GM12873 (cell line): ENCODE measurements at regions not wholly inside any gene's neighbourhood (a gene's known extent, or its start where the extent isn't known, plus 50 kb on each side); places are given as distances from the start of the nearest gene placed in this dataset.

Experiments used
- TF ChIP-seq, protein P1 (sequence below): IDR thresholded peaks from 2 replicates; pipeline ENCODE4 v1.5.1; 2012; ENCODE audit warnings: low read depth, mild to moderate bottlenecking, moderate library complexity, low read length, control low read depth; ENCODE audit not compliant: insufficient read depth; ENCODE audit errors: missing control alignments

DNA sequence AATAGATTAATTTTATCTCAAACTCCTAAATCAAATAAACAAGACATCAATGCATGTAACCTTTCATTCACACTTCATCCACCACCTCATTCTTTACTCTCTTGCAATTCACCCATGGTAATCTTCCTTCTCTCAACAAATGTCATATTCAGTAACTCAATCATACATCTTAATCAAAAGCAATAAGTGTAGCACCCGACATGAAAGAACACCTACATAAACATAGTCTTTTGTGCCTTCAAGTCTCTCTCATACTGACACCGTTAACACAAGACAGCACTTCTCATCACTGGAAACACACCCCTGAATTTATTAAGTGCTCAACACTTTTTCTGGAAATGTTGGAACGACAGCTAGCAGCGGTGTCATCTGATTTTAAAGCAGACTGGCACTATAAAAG lies 225.9 kb downstream of the TTLL7 start:
- TF ChIP-seq, protein P1, sequence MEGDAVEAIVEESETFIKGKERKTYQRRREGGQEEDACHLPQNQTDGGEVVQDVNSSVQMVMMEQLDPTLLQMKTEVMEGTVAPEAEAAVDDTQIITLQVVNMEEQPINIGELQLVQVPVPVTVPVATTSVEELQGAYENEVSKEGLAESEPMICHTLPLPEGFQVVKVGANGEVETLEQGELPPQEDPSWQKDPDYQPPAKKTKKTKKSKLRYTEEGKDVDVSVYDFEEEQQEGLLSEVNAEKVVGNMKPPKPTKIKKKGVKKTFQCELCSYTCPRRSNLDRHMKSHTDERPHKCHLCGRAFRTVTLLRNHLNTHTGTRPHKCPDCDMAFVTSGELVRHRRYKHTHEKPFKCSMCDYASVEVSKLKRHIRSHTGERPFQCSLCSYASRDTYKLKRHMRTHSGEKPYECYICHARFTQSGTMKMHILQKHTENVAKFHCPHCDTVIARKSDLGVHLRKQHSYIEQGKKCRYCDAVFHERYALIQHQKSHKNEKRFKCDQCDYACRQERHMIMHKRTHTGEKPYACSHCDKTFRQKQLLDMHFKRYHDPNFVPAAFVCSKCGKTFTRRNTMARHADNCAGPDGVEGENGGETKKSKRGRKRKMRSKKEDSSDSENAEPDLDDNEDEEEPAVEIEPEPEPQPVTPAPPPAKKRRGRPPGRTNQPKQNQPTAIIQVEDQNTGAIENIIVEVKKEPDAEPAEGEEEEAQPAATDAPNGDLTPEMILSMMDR: no peak

DNA sequence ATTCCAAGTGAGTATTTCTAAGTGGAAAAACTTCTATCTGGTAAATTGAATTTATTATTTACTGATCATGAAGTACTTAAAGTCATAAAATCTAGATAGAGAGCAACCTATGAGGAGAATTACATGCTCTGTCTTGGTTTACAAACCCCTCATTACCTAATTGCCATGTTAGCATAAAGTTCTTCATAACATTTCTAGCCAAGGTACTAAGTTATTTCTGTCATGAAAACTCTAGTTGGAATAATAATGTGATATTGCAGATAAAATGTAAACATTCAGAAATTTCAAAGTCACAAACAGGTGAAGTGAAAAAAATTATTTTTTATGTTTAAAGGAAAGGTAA lies 228.6 kb downstream of the TTLL7 start:
- TF ChIP-seq, protein P1: no peak

DNA sequence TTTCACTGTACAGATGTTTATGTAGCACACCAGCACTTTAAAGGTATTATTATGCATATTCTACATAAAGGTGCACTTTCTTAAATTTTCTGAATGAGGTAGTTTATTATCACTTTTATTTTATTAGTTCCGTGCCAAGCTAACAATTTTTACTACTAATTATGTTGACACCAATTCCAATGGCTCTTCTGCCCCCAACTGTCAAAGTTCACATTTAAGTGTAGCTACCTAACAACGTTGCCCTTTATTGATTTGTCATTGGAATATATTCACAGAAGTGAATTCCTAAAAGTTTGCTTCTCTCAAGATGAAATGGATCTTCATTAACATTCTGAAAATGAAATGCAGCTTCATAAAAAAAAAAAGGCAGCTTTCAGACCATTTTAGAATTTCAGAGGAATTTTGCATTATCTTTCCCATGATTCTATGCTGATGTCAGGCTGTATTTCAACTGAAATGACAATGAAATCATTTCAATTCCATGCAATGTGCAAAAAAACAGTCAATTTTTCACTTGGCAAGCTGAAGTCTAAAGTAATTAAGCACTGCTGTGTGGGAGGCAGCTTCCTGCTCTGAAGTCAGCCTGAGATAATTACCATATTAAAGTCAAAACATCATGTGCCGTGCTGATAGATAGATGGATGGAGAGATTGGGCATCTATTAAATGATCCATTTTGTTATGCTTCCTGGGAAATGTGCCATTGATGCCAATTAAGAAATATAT lies 229.2 kb downstream of the TTLL7 start:
- TF ChIP-seq, protein P1: no peak

DNA sequence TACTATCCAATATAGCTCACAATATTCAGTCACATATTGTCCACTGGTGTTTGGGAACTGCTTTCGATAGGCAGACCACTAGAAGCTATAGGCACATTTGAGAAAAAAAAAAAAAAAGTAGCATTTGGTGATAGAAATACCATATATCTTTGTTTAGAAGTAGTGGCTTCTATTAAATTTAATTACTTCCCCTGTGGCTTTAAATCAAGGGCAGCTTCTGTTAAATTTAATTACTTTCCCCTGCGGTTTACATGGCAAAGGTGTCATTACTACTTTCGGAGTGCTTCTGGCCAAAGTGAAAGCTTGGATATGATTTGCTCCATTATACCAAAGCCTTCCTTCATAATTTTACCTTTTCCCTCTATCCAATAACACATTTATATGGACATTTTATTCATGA lies 229.9 kb downstream of the TTLL7 start:
- TF ChIP-seq, protein P1: no peak

DNA sequence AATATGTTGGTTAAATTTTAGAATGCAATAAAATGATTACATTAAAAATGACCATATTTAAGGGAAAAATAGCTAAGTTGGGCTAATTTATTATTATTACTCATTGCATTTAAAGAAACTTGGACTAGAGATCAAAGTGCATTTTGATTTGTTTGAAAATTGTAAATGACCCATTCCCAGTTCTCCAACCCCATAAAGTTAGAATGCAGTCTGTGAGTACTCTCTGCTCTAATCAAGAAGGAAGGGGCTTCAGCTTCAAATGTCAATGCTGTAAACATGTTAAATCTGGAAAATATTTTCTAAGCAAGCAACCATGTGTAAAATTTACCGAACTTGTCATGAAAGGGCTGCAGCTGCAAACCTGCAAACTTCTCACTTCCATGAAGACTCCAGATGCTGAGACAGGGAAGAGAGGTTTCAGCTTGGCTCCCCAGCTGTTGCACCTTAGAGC lies 232.7 kb downstream of the TTLL7 start:
- TF ChIP-seq, protein P1: no peak

DNA sequence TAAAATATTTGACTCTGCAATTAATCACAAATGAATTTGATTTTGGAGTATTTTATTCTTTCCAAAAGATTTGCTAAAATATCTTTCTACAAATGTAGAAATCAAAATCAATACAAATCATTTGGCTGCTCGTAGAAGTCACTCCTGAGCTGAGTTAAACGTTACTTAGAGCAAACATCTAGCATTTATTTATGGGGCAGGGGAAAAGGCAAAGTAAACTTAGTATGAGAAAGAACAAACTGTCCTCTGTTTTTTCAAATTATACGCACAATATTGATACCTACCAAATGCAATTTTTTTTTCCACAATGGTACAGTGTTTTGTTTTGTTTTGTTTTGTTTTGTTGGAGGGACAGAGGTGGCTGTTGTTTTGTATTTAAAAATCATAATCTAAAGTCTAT lies 233.8 kb downstream of the TTLL7 start:
- TF ChIP-seq, protein P1: no peak

DNA sequence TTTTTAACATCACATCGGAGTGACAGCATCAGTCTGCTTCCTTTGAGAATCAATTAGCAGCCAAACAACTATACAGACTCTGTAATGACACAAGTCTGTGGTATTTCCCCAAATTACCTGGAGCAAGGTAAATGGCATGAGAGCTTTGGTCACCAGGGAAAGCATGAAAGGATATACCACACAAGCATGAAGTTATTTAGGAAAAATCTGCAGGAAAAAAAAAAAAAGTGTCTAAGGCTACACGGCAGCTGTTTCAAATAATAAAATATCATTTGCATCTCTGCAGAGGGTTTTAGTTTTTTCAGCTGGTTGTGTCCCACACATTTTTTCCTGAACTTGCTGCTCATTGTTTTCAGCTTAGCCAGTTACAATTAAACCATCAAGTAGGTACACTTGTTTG lies 234.7 kb downstream of the TTLL7 start:
- TF ChIP-seq, protein P1: no peak
